H9 (cell line): ENCODE measurements at regions not wholly inside any gene's neighbourhood (a gene's known extent, or its start where the extent isn't known, plus 50 kb on each side); places are given as distances from the start of the nearest gene placed in this dataset.

ENCODE experiments used
- DNase-seq: peaks from one replicate; pipeline ENCODE4 v3.0.0-alpha.2; 2017
- H2AFZ ChIP-seq: one replicate; pipeline ENCODE4 v1.6.1; 2013; ENCODE audit warnings: mild to moderate bottlenecking, low read length, control low read depth, moderate library complexity
- H2AK5ac ChIP-seq: 2 replicates; pipeline ENCODE4 v1.6.1; 2013; ENCODE audit warnings: low read length, control low read depth, mixed read lengths; ENCODE audit not compliant: insufficient read length
- H2BK120ac ChIP-seq: one replicate; pipeline ENCODE4 v1.6.1; 2013; ENCODE audit warnings: low read depth, mild to moderate bottlenecking, low read length, control low read depth, inconsistent platforms; ENCODE audit not compliant: poor library complexity, severe bottlenecking
- H2BK12ac ChIP-seq: 2 replicates; pipeline ENCODE4 v1.6.1; 2013; ENCODE audit warnings: low read length, control low read depth, mixed read lengths, low read depth; ENCODE audit not compliant: insufficient read length
- H2BK15ac ChIP-seq: 2 replicates; pipeline ENCODE4 v1.6.1; 2013; ENCODE audit warnings: low read depth, low read length, control low read depth
- H2BK20ac ChIP-seq: one replicate; pipeline ENCODE4 v1.6.1; 2013; ENCODE audit warnings: low read depth, mild to moderate bottlenecking, low read length, control low read depth, inconsistent platforms; ENCODE audit not compliant: poor library complexity, severe bottlenecking
- H2BK5ac ChIP-seq: 2 replicates; pipeline ENCODE4 v1.6.1; 2013; ENCODE audit warnings: low read length, control low read depth, mixed read lengths; ENCODE audit not compliant: insufficient read length
- H3K14ac ChIP-seq: 2 replicates; pipeline ENCODE4 v1.6.1; 2013; ENCODE audit warnings: low read length, control low read depth; ENCODE audit not compliant: insufficient read depth
- H3K18ac ChIP-seq: 2 replicates; pipeline ENCODE4 v1.6.1; 2013; ENCODE audit warnings: low read depth, mild to moderate bottlenecking, mixed read lengths, low read length, control low read depth; ENCODE audit not compliant: insufficient read length
- H3K23ac ChIP-seq: 2 replicates; pipeline ENCODE4 v1.6.1; 2013; ENCODE audit warnings: low read length, control low read depth, mixed read lengths, low read depth; ENCODE audit not compliant: insufficient read length
- H3K23me2 ChIP-seq: 2 replicates; pipeline ENCODE4 v1.6.1; 2013; ENCODE audit warnings: low read depth, mild to moderate bottlenecking, mixed read lengths, low read length, control low read depth; ENCODE audit not compliant: insufficient read length, poor library complexity, severe bottlenecking
- H3K27ac ChIP-seq: 2 replicates; pipeline ENCODE4 v1.5.1; 2013; ENCODE audit warnings: low read length, control low read depth, mixed read lengths, low read depth; ENCODE audit not compliant: insufficient read length
- H3K27me3 ChIP-seq: 2 replicates; pipeline ENCODE4 v1.6.1; 2013; ENCODE audit warnings: low read length, control low read depth, inconsistent platforms; ENCODE audit not compliant: insufficient read depth
- H3K4ac ChIP-seq: 2 replicates; pipeline ENCODE4 v1.6.1; 2013; ENCODE audit warnings: low read depth, mild to moderate bottlenecking, control low read depth, inconsistent platforms, low read length, moderate library complexity
- H3K4me1 ChIP-seq: 2 replicates; pipeline ENCODE4 v1.6.1; 2013; ENCODE audit warnings: low read length, control low read depth, inconsistent platforms; ENCODE audit not compliant: insufficient read depth
- H3K4me2 ChIP-seq: 2 replicates; pipeline ENCODE4 v1.6.1; 2013; ENCODE audit warnings: low read length, control low read depth, mixed read lengths; ENCODE audit not compliant: insufficient read length, insufficient read depth
- H3K56ac ChIP-seq: 2 replicates; pipeline ENCODE4 v1.6.1; 2013; ENCODE audit warnings: low read depth, mild to moderate bottlenecking, mixed read lengths, low read length, control low read depth; ENCODE audit not compliant: insufficient read length
- H3K79me1 ChIP-seq: 2 replicates; pipeline ENCODE4 v1.6.1; 2013; ENCODE audit warnings: low read depth, mild to moderate bottlenecking, moderate library complexity, low read length, control low read depth, inconsistent platforms; ENCODE audit not compliant: insufficient read depth, poor library complexity, severe bottlenecking
- H3K79me2 ChIP-seq: 2 replicates; pipeline ENCODE4 v1.6.1; 2013; ENCODE audit warnings: low read length, control low read depth, inconsistent platforms; ENCODE audit not compliant: insufficient read depth
- H3K9ac ChIP-seq: 2 replicates; pipeline ENCODE4 v1.6.1; 2013; ENCODE audit warnings: low read length, control low read depth, mixed read lengths; ENCODE audit not compliant: insufficient read length; ENCODE audit errors: extremely low read depth
- H3K9me3 ChIP-seq: one replicate; pipeline ENCODE4 v1.6.1; 2013; ENCODE audit warnings: low read depth, low read length, inconsistent platforms; ENCODE audit not compliant: control insufficient read depth
- H3T11ph ChIP-seq: one replicate; pipeline ENCODE4 v1.6.1; 2013; ENCODE audit warnings: mild to moderate bottlenecking, low read length, control low read depth, inconsistent platforms
- H4K20me1 ChIP-seq: one replicate; pipeline ENCODE4 v1.6.1; 2013; ENCODE audit not compliant: control insufficient read depth, insufficient read length, insufficient read depth
- H4K5ac ChIP-seq: 2 replicates; pipeline ENCODE4 v1.6.1; 2013; ENCODE audit warnings: low read depth, mild to moderate bottlenecking, mixed read lengths, low read length, control low read depth; ENCODE audit not compliant: insufficient read length
- H4K8ac ChIP-seq: replicated peaks from 2 replicates; pipeline ENCODE4 v1.6.1; 2013; ENCODE audit warnings: low read length, control low read depth, mixed read lengths, low read depth; ENCODE audit not compliant: insufficient read length
- H4K91ac ChIP-seq: 2 replicates; pipeline ENCODE4 v1.6.1; 2013; ENCODE audit warnings: low read depth, mild to moderate bottlenecking, moderate library complexity, mixed read lengths, low read length, control low read depth; ENCODE audit not compliant: insufficient read length
- H3K27ac Mint-ChIP-seq, 3 experiments: 2 replicates in 2 of 3; 3 replicates in 1 of 3; pipeline ENCODE4 v1.8.0; 2020 to 2021; ENCODE audit warnings: mixed read lengths in 3 of 3, mild to moderate bottlenecking in 1 of 3, moderate library complexity in 1 of 3
- H3K27me3 Mint-ChIP-seq: 2 replicates; pipeline ENCODE4 v1.8.0; 2021; ENCODE audit warnings: low read depth, mild to moderate bottlenecking, moderate library complexity, mixed read lengths
- H3K36me3 Mint-ChIP-seq, 3 experiments: 2 replicates in 2 of 3; 3 replicates in 1 of 3; pipeline ENCODE4 v1.8.0; 2020 to 2021; ENCODE audit warnings: low read depth in 3 of 3, mixed read lengths in 3 of 3; ENCODE audit not compliant: insufficient read depth in 1 of 3
- H3K4me1 Mint-ChIP-seq, 2 experiments: 2 replicates each; pipeline ENCODE4 v1.8.0; 2020; ENCODE audit warnings: mixed read lengths in 2 of 2
- H3K4me3 Mint-ChIP-seq, 2 experiments: 2 replicates in 1 of 2; 3 replicates in 1 of 2; pipeline ENCODE4 v1.8.0; 2020 to 2021; ENCODE audit warnings: mild to moderate bottlenecking in 2 of 2, mixed read lengths in 2 of 2, moderate library complexity in 1 of 2
- H3K9me3 Mint-ChIP-seq, 2 experiments: 2 replicates in 1 of 2; 3 replicates in 1 of 2; pipeline ENCODE4 v1.8.0; 2020; ENCODE audit warnings: mild to moderate bottlenecking in 2 of 2, mixed read lengths in 2 of 2, moderate library complexity in 1 of 2
- CTCF ChIP-seq: fragments of 200-600 bp; sonication (generic); conservative IDR thresholded peaks from 3 replicates; pipeline ENCODE4 v1.8.0; 2021; ENCODE audit warnings: antibody characterized with exemption, mild to moderate bottlenecking
- WGBS: extraction: QIAGEN DNeasy Blood & Tissue Kit; methylation state at CpG from one replicate; pipeline ENCODE4 v1.1.7; 2013; ENCODE audit warnings: missing lambda C conversion rate, low lambda C conversion rate, mixed read lengths; ENCODE audit not compliant: insufficient read length; ENCODE audit errors: extremely low coverage; 5-methylcytosine and 5-hydroxymethylcytosine counted together

GRCh38 chr14:51155326-51155725 is 60.4 kb upstream of the TRIM9 start:
- H3K9ac ChIP-seq: no peak overlapping the region
- H2AK5ac ChIP-seq: no peak overlapping the region
- no peaks in the 10 kb centered on the region for H3K4me1 ChIP-seq
- no peaks in the 10 kb centered on the region for H3K9me3 ChIP-seq
- H3K27me3 ChIP-seq: no peaks in the 10 kb centered on the region
- no peak overlapping the region for H4K5ac ChIP-seq
- peaks cover 0 to 2% of the 10 kb centered on the region in 2 experiments; a peak in 2 of 4 replicates for H3K4me1 Mint-ChIP-seq
- H2BK5ac ChIP-seq: no peak overlapping the region
- H4K91ac ChIP-seq: no peak overlapping the region
- no peak for DNase-seq
- TF ChIP-seq CTCF: no peak
- H3K36me3 Mint-ChIP-seq: peaks cover 0 to 3% (median 2%) of the 10 kb centered on the region in 3 experiments; a peak in 3 of 7 replicates
- H3K79me2 ChIP-seq: no peaks in the 10 kb centered on the region
- no peak overlapping the region for H2BK12ac ChIP-seq
- no peaks in the 10 kb centered on the region for H4K20me1 ChIP-seq
- H3T11ph ChIP-seq: no peak overlapping the region
- H3K4me2 ChIP-seq: no peak overlapping the region
- H3K18ac ChIP-seq: no peak overlapping the region
- no peak overlapping the region for H3K14ac ChIP-seq
- no peak overlapping the region for H3K56ac ChIP-seq
- H2BK20ac ChIP-seq: no peak overlapping the region
- no peak overlapping the region for H3K27ac Mint-ChIP-seq
- no peak overlapping the region for H3K4me3 Mint-ChIP-seq
- H3K27ac ChIP-seq: no peak overlapping the region
- no CpG with 5 or more reads among the region's 2 CpGs for whole genome bisulfite sequencing
- no peaks in the 10 kb centered on the region for H3K27me3 Mint-ChIP-seq
- H2BK15ac ChIP-seq: no peak overlapping the region
- H2AFZ ChIP-seq: no peak overlapping the region
- H3K79me1 ChIP-seq: no peaks in the 10 kb centered on the region
- H2BK120ac ChIP-seq: no peak overlapping the region
- no peaks in the 10 kb centered on the region for H3K23me2 ChIP-seq
- H4K8ac ChIP-seq: no peak overlapping the region
- peaks cover 3 to 4% of the 10 kb centered on the region in 2 experiments; a peak in 4 of 5 replicates for H3K9me3 Mint-ChIP-seq
- no peak overlapping the region for H3K4ac ChIP-seq
- H3K23ac ChIP-seq: no peak overlapping the region
